HG03060 (cell line): ENCODE measurements at regions not wholly inside any gene's neighbourhood (a gene's known extent, or its start where the extent isn't known, plus 50 kb on each side); places are given as distances from the start of the nearest gene placed in this dataset.

Experiments used
- ATAC-seq: cut with Tn5 transposase; IDR thresholded peaks from one replicate; pipeline ENCODE4 v1.9.1; 2021; ENCODE audit warnings: low read depth, moderate number of reproducible peaks; ENCODE audit not compliant: unreplicated experiment

- no peak for ATAC-seq
Measured at GRCh38 chr10:84990713-84991112, 662.3 kb downstream of the CCSER2 start.

- ATAC-seq: no peak
Measured at GRCh38 chr10:84991301-84991700, 662.9 kb downstream of the CCSER2 start.

DNA sequence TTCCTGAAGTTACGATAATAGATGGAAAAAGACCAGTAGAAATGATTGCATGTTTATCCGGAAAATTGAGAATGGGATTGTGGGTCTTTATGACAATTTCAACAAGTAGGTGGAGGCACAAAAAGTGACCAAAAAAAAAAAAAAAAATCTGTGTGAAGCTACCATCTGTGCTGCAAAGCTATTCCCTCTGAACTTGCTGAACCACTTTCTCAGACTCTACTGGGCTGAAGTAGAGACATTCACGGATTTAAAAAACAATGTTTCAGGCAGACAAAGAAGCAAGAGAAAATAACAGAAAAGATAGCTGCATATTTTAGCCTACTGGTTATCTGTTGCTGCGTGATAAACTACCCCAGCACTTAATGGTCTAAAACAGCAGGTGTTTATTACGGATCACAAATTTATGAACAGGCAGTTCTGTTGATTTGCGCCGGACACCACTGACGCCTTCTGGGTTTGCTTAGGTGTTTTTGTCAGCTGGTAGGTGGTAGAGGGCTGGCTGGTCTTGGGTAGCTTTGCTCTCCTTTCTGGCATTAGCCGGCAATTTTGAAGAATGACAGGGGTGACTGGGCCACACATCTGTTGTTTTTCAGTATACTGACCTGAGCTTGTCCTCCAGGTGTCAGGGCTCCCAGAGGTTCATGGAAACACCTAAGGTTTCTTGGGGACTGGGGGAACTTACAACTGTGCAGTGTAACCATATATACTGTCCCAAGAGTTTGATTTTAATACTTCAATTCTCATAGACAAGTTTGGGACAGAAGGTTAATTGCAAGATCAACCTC is 665.1 kb downstream of the CCSER2 start:
- ATAC-seq: no peak

DNA sequence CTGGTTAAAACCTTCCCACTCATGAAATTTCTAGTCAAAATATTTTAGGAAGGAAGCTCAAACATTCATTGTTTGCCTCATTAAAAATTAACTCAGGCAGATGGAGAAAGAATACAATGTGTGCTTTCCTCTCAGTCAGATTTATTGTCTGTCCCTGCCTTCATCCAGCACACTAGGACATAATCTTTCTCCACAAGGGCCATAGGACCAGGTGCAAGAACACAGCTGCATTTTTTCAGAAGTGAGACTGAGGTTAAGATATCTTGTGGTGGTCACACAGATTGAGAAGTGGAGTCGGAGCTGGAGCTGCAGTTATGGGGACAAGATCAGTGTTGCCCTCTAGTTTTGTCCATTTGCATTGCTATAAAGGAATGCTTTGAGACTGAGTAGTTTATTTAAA is 666.3 kb downstream of the CCSER2 start:
- no peak for ATAC-seq

DNA sequence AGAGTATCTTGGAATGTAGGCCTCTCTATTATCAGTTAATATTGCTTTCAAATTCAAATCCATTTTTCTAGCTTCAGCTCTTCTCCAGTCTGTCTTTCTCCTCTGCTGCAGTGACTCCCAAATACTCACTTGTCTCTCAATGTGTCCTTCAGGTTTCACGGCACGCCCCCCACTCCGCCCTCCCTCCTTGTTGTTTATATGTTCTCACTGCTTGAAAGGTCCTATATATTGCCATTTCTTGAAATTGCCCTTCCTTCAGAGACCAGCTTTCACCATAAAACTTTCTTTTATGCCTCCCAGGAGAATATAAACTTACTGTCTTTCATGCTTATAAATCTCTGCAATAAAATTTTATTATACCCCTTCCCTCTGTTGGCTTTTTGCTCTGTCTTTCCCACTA is 668.2 kb downstream of the CCSER2 start:
- no peak for ATAC-seq

DNA sequence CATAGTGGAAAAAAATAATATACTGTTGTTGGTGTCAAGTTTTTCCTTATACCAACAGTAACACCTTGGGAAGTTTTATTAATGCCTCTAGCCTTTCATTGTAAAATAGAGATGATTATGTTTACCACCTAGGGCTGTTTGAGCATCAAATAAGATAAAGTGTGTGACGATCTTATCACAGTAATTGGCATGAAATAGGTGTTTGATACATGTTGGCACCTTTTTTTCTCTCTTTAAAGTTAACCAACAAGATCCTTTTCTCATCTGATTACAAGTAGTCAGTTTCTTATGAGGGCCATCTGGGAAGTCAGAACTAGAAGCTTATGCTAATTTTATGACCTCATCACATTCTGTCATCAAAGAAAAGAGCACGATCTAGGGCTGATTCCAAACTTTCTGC is 669.5 kb downstream of the CCSER2 start:
- ATAC-seq: no peak

DNA sequence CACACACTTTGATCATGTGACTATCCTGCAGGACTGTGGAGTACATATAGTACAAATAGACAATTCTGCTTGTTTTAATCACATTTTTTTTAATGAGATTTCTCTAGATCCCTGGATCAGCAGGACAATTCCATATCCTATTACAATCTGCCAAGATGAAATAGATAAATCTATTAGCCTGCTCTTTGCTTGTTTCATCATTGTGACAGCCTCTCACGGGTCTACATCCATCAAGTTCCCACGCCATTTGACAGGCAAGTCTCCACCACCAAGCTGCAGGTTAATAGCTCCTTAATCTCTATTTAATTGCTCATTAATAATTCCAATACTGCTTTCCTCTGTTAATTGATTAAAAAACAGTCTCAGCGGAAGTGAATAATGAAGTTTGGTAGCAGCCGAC is 671.5 kb downstream of the CCSER2 start:
- ATAC-seq: no peak

DNA sequence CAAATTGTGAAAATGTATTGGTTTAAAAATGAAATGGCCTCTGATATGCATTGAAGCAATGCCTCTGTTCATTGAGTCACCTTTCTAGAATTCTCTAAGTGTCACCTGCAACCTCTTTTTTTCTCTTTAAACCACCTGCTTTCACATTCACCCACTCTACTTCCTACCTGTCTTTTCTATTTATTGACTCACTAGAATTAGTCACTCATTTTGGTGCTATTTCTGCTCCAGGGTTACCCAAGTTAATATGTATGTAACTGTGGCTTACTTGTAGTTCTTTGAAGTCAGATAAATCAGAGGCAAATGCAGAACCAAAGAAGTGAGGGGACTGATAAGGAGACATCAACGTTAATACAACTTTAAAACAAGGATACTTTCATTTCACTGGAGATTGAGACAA is 674.7 kb downstream of the CCSER2 start:
- no peak for ATAC-seq

DNA sequence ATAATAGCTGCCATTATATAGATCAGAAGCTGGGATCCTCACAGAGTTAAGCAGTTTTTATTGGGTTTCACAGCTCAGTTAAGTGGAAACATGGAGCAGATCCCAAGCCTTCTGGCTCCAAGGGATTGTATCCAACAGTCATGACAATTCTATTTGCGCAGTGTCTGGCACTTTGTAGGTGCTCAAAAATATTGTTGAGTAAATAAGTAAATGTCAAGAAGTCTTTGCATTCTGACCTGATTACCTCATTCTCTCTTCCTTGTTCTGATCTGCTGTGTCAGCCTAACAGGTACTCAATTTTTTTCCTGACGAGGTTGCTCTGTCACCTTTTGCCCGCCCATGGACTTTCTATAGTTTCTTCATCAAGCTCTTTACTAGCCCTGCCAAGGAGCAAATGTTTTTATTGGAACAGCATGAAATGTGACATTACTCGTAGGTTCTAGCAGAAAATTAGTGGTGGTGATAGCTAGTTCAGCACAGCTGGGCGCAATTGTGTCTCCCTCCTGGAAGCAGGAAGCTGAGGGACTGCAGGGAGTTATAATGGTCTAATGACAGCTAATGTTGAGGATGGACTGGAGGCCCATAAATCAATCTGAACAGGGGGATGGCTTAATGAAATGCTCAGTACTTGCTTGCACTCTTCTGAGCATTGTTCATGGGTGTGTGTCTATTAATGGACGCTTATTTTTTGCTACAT is 680.2 kb downstream of the CCSER2 start:
- ATAC-seq: no peak

- ATAC-seq: no peak
Measured at GRCh38 chr10:85012305-85012704, 683.9 kb downstream of the CCSER2 start.

DNA sequence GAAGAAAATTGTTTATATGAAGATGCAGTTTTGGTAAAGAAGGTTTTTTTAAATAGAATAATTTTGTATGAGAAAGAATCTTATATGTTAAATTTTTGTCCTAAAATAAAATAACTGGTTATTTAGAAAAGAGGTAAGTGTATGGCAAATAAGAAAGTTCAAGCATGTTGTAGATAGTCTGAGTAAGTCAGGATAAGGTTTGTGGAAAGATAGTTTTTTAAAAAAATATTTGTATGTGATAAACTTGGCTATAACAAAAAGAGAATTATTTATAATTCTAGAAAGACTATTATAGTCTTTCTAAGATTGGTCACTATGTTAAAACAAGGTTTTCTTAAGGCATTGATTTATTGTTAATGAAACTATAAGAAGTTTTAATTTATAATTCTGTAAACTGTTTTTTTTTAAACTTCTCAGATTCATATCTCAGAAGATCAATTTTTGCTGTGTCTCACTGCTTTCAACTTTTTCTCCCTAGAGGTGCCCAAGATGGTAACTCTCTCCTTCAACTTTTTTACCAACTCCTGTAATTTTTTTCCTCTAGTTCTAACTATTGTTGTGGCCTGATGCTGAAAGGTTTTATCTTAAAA is 698.6 kb downstream of the CCSER2 start:
- ATAC-seq: no peak

DNA sequence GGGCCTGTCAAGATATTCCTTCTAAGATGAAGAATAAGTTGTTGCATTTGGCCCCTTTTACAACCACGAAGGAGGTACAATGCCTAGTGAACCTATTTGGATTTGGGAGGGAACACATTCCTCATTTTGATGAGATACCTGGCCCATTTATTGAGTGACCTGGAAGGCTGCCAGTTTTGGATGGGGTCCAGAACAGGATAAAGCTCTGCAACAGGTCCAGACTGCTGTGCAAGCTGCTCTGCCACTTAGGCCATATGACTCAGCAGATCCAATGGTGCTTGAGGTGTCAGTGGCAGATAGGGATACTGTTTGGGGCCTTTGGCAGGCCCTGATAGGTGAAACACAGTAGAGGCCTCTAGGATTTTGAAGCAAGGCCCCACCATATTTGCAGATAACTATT is 704.6 kb downstream of the CCSER2 start:
- ATAC-seq: no peak

- ATAC-seq: no peak
Measured at GRCh38 chr10:85036661-85037060, 708.3 kb downstream of the CCSER2 start.

- ATAC-seq: no peak
Measured at GRCh38 chr10:85039311-85039710, 710.9 kb downstream of the CCSER2 start.

GRCh38 chr10:85043207-85043606 is 714.8 kb downstream of the CCSER2 start:
- ATAC-seq: no peak

DNA sequence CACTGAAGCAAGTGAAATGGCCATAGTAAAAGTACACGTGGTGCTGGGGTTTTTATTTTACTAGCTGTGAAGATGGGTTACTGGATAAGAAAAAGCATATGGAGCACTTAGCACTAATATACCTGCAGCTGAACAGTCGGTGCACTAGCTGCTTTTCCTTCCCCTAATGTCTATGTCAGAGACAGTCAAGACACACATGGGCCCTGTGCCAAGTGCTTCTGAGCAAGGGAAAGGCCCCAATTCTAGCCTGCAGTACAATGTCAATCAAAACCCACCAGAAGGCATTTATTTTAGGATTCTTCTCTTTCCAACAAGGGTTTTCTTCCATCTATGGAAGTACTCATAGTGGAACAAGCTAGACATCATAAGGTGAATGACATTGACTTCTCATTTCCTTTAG is 716.7 kb downstream of the CCSER2 start:
- ATAC-seq: no peak

GRCh38 chr10:85047170-85047834 is 718.9 kb downstream of the CCSER2 start:
- ATAC-seq: no peak

GRCh38 chr10:85047979-85048378 is 719.6 kb downstream of the CCSER2 start:
- no peak for ATAC-seq

- ATAC-seq: no peak
Measured at GRCh38 chr10:85048644-85049043, 720.3 kb downstream of the CCSER2 start.

GRCh38 chr10:85060944-85061343 is 732.6 kb downstream of the CCSER2 start:
- no peak for ATAC-seq

DNA sequence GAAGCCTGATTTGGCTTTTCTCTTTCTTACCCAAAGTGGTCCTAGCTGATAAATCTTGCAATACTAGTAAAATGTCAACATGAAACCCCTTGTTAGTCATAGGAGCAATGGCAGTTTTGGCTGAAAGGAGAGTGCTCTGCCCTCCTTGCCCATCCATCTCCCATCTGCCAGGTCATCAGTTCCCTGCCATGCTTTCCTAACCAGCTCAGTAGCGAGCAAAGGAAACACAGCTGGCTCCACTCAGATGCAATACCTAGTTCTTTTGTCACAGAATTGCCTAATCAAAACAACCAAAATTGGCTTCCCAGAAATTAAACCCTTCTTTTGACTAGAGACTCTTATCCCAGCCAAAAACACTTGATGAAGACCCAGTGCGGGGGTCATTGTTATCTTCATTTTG is 733.0 kb downstream of the CCSER2 start:
- no peak for ATAC-seq
